Lung (tissue), 11 donors: ENCODE measurements at regions not wholly inside any gene's neighbourhood (a gene's known extent, or its start where the extent isn't known, plus 50 kb on each side); places are given as distances from the start of the nearest gene placed in this dataset.

Experiments used
- ATAC-seq: fragments of 200-7000 bp; cut with Tn5 transposase; one replicate; pipeline ENCODE4 v1.9.1; 2020; ENCODE audit warnings: moderate number of reproducible peaks; ENCODE audit not compliant: insufficient read depth, low FRiP score
- DNase-seq, 3 donors: peaks; one replicate each; pipeline ENCODE4 v3.0.0-alpha.2; 2013 to 2017
- H3K27ac ChIP-seq, 2 donors: one replicate each; pipeline ENCODE4 v1.5.1; 2013; ENCODE audit warnings: mild to moderate bottlenecking in 2 of 2, moderate library complexity in 2 of 2, control low read depth in 1 of 2, inconsistent platforms in 1 of 2, low read depth in 1 of 2, low read length in 1 of 2
- H3K27me3 ChIP-seq, 3 donors: one replicate each; pipeline ENCODE4 v1.5.1; 2013; ENCODE audit warnings: low read length in 2 of 3; ENCODE audit not compliant: control insufficient read depth in 3 of 3, insufficient read depth in 3 of 3
- H3K36me3 ChIP-seq, 4 donors: one replicate each; pipeline ENCODE4 v1.5.1; 2013; ENCODE audit warnings: low read length in 4 of 4, mild to moderate bottlenecking in 1 of 4, moderate library complexity in 1 of 4; ENCODE audit not compliant: control insufficient read depth in 4 of 4, insufficient read depth in 4 of 4
- H3K4me1 ChIP-seq, 5 donors: one replicate each; pipeline ENCODE4 v1.5.1; 2013; ENCODE audit warnings: low read length in 5 of 5, mild to moderate bottlenecking in 2 of 5, moderate library complexity in 1 of 5; ENCODE audit not compliant: control insufficient read depth in 5 of 5, insufficient read depth in 5 of 5
- H3K4me3 ChIP-seq: one replicate; pipeline ENCODE4 v1.5.1; 2013; ENCODE audit warnings: mild to moderate bottlenecking, control low read depth, moderate library complexity
- H3K9ac ChIP-seq, 2 donors: one replicate each; pipeline ENCODE4 v1.5.1; 2013; ENCODE audit warnings: low read length in 2 of 2, control low read depth in 1 of 2; ENCODE audit not compliant: insufficient read depth in 1 of 2
- H3K9me3 ChIP-seq, 4 donors: one replicate each; pipeline ENCODE4 v1.5.1; 2013; ENCODE audit warnings: low read length in 3 of 4, mild to moderate bottlenecking in 1 of 4, moderate library complexity in 1 of 4; ENCODE audit not compliant: control insufficient read depth in 4 of 4, insufficient read depth in 3 of 4
- CTCF ChIP-seq: IDR thresholded peaks from 2 replicates; pipeline ENCODE4 v1.5.1; 2012; ENCODE audit warnings: mild to moderate bottlenecking; ENCODE audit errors: control extremely low read depth, extremely low read depth
- WGBS, 2 donors: extraction: QIAGEN DNeasy Blood & Tissue Kit; methylation state at CpG; one replicate each; pipeline ENCODE4 v1.1.7; 2013; 5-methylcytosine and 5-hydroxymethylcytosine counted together
- donor health status: control.
- donor health status: control.
- donor health status: Bipolar disorder and iron deficiency.
- donor health status: healthy.
- donor health status: DM: yes; HTN: yes; CAD: no.

GRCh38 chr11:57111619-57112018, 70.1 kb upstream of the LRRC55 start:
- no peak for TF ChIP-seq CTCF
- 50 to 76% methylated on average over 2 of the region's 2 CpGs for WGBS, 2 donors
- Histone ChIP-seq H3K27ac (no peak overlapping the region), H3K36me3 (no peaks in the 10 kb centered on the region), H3K27me3 (no peaks in the 10 kb centered on the region), H3K9me3 (no peaks in the 10 kb centered on the region), H3K4me3 (no peak overlapping the region), H3K4me1 (no peaks in the 10 kb centered on the region), H3K9ac (no peak overlapping the region)
- DNase-seq (peak; percentile 26 to 57 (median 31)), ATAC-seq (no peak)

- WGBS, 2 donors = 69 to 71% methylated on average over 5 of the region's 5 CpGs
- Histone ChIP-seq H3K27ac (peak overlapping the region in 1 of 2 donors; percentile 14), H3K36me3 (no peaks in the 10 kb centered on the region), H3K27me3 (no peaks in the 10 kb centered on the region), H3K9me3 (no peaks in the 10 kb centered on the region), H3K4me1 (peaks cover 0 to 3% (median 0%) of the 10 kb centered on the region in 5 donors), H3K9ac (no peak overlapping the region), H3K4me3 (no peak overlapping the region)
- peak; percentile 29 to 50 (median 44) for DNase-seq
- ATAC-seq = no peak
- peak; percentile 44 for TF ChIP-seq CTCF
These were observed 65.1 kb upstream of the LRRC55 start for GRCh38 chr11:57116654-57117053.

GRCh38 chr11:57120192-57120965, 61.4 kb upstream of the LRRC55 start:
- WGBS, 2 donors = 88 to 92% methylated on average over 3 of the region's 3 CpGs
- DNase-seq = no peak
- Histone ChIP-seq H3K9me3 (no peaks in the 10 kb centered on the region), H3K4me3 (no peak overlapping the region), H3K9ac (no peak overlapping the region), H3K4me1 (peaks cover 0 to 7% (median 0%) of the 10 kb centered on the region in 5 donors), H3K36me3 (no peaks in the 10 kb centered on the region), H3K27ac (no peak overlapping the region), H3K27me3 (no peaks in the 10 kb centered on the region)
- TF ChIP-seq CTCF = no peak
- ATAC-seq = no peak
